Upper lobe of left lung (tissue), 6 donors: ENCODE measurements at regions not wholly inside any gene's neighbourhood (a gene's known extent, or its start where the extent isn't known, plus 50 kb on each side); places are given as distances from the start of the nearest gene placed in this dataset.

Experiments
- ATAC-seq, 2 donors: fragments of 200-7000 bp; cut with Tn5 transposase; one replicate each; pipeline ENCODE4 v1.9.1; 2022; ENCODE audit warnings: mild to moderate bottlenecking in 2 of 2, moderate library complexity in 2 of 2; ENCODE audit not compliant: low FRiP score in 2 of 2
- DNase-seq, 2 donors: peaks; one replicate each; pipeline ENCODE4 v3.0.0-alpha.2; 2019 to 2020
- H3K27ac ChIP-seq, 4 donors: fragments of 200-600 bp; sonication (generic); one replicate each; pipeline ENCODE4 v1.5.1; 2016 to 2019
- H3K27me3 ChIP-seq, 4 donors: fragments of 200-600 bp; sonication (generic); one replicate each; pipeline ENCODE4 v1.5.1; 2017 to 2019
- H3K36me3 ChIP-seq, 4 donors: fragments of 200-600 bp; sonication (generic); one replicate each; pipeline ENCODE4 v1.5.1; 2016 to 2019
- H3K4me1 ChIP-seq, 4 donors: fragments of 200-600 bp; sonication (generic); one replicate each; pipeline ENCODE4 v1.5.1; 2018 to 2019
- H3K4me3 ChIP-seq, 4 donors: fragments of 200-600 bp; sonication (generic); one replicate each; pipeline ENCODE4 v1.5.1; 2017 to 2019; ENCODE audit warnings: mild to moderate bottlenecking in 2 of 4, moderate library complexity in 1 of 4
- H3K9me3 ChIP-seq, 4 donors: fragments of 200-600 bp; sonication (generic); one replicate each; pipeline ENCODE4 v1.5.1; 2018 to 2019
- CTCF ChIP-seq, 6 experiments: fragments of 450-650 bp in 4 of 6; fragments of 200-600 bp in 2 of 6; sonication (generic) in 2 of 6; IDR thresholded peaks; one replicate each; pipeline ENCODE4 v1.5.1; 2016 to 2019; ENCODE audit warnings: antibody characterized with exemption in 6 of 6
- EP300 ChIP-seq, 4 donors: sonication (generic); formaldehyde crosslinking; IDR thresholded peaks; one replicate each; pipeline ENCODE4 v1.5.1; 2017; ENCODE audit warnings: antibody characterized with exemption in 4 of 4, control low read depth in 2 of 4
- POLR2A ChIP-seq, 4 donors: fragments of 450-650 bp; IDR thresholded peaks; one replicate each; pipeline ENCODE4 v1.5.1; 2016 to 2017; ENCODE audit warnings: antibody characterized with exemption in 4 of 4, mild to moderate bottlenecking in 2 of 4
- POLR2AphosphoS5 ChIP-seq, 2 donors: sonication (generic); formaldehyde crosslinking; IDR thresholded peaks; one replicate each; pipeline ENCODE4 v1.5.1; 2017; ENCODE audit warnings: antibody characterized with exemption in 2 of 2
- WGBS, 2 donors: methylation state at CpG; one replicate each; pipeline ENCODE4 v1.1.5; 2017 to 2018; 5-methylcytosine and 5-hydroxymethylcytosine counted together
- donor health status: DM: no; HTN: no; CAD: no; lungs with moderate emphysema.
- donor health status: DM: no; HTN: yes; CAD: no; lungs with severe emphysema.

GRCh38 chr2:14261771-14262170 is 370.7 kb upstream of the LRATD1 start:
- Histone ChIP-seq H3K27ac (no peak overlapping the region), H3K4me3 (no peak overlapping the region), H3K36me3 (no peaks in the 10 kb centered on the region), H3K9me3 (no peaks in the 10 kb centered on the region), H3K27me3 (no peaks in the 10 kb centered on the region), H3K4me1 (no peaks in the 10 kb centered on the region)
- TF ChIP-seq POLR2AphosphoS5 (IDR thresholded peaks at IDR 0.05) (no peak), POLR2A (IDR thresholded peaks at IDR 0.05) (no peak), EP300 (IDR thresholded peaks at IDR 0.05) (no peak), CTCF (IDR thresholded peaks at IDR 0.05) (no peak)
- ATAC-seq (no peak), DNase-seq (no peak)

- ATAC-seq (no peak), DNase-seq (no peak)
- no peak for TF ChIP-seq POLR2A (IDR thresholded peaks at IDR 0.05)
- TF ChIP-seq CTCF (IDR thresholded peaks at IDR 0.05), result no peak
- no peaks in the 10 kb centered on the region for H3K9me3 ChIP-seq
- H3K27me3 ChIP-seq, result no peaks in the 10 kb centered on the region
- no peak overlapping the region for H3K27ac ChIP-seq
- no peak overlapping the region for H3K4me3 ChIP-seq
- no peaks in the 10 kb centered on the region for H3K4me1 ChIP-seq
- H3K36me3 ChIP-seq, result no peaks in the 10 kb centered on the region
Observed at GRCh38 chr2:14263053-14263452, 369.5 kb upstream of the LRATD1 start.

- no peaks in the 10 kb centered on the region for H3K27me3 ChIP-seq
- H3K4me1 ChIP-seq, result no peaks in the 10 kb centered on the region
- H3K4me3 ChIP-seq, result no peak overlapping the region
- TF ChIP-seq POLR2AphosphoS5 (IDR thresholded peaks at IDR 0.05), result no peak
- no peak for TF ChIP-seq CTCF (IDR thresholded peaks at IDR 0.05)
- TF ChIP-seq POLR2A (IDR thresholded peaks at IDR 0.05), result no peak
- TF ChIP-seq EP300 (IDR thresholded peaks at IDR 0.05), result no peak
- H3K27ac ChIP-seq, result no peak overlapping the region
- 80 to 88% methylated on average over 5 of the region's 5 CpGs for WGBS, 2 donors
- no peaks in the 10 kb centered on the region for H3K36me3 ChIP-seq
- ATAC-seq, result no peak
- H3K9me3 ChIP-seq, result no peaks in the 10 kb centered on the region
- DNase-seq, result no peak
Observed at GRCh38 chr2:14270036-14270582, 362.4 kb upstream of the LRATD1 start.

- DNase-seq (no peak), ATAC-seq (no peak)
- Histone ChIP-seq H3K4me3 (no peak overlapping the region), H3K36me3 (no peaks in the 10 kb centered on the region), H3K9me3 (peaks cover 0 to 3% (median 0%) of the 10 kb centered on the region in 4 donors), H3K27me3 (no peaks in the 10 kb centered on the region), H3K27ac (no peak overlapping the region), H3K4me1 (no peaks in the 10 kb centered on the region)
- 66 to 70% methylated on average over 4 of the region's 4 CpGs for WGBS, 2 donors
- TF ChIP-seq POLR2AphosphoS5 (IDR thresholded peaks at IDR 0.05), result no peak
- no peak for TF ChIP-seq EP300 (IDR thresholded peaks at IDR 0.05)
- TF ChIP-seq CTCF (IDR thresholded peaks at IDR 0.05), result no peak
- TF ChIP-seq POLR2A (IDR thresholded peaks at IDR 0.05), result no peak
Observed at GRCh38 chr2:14272396-14273075, 360.0 kb upstream of the LRATD1 start.

GRCh38 chr2:14273650-14274049 is 358.9 kb upstream of the LRATD1 start:
- 77 to 80% methylated on average over 1 of the region's 1 CpG for WGBS, 2 donors

More at GRCh38 chr2:14273650-14274049, 358.9 kb upstream of the LRATD1 start:
- H3K4me1 ChIP-seq, result no peaks in the 10 kb centered on the region
- ATAC-seq (no peak), DNase-seq (no peak)
- H3K9me3 ChIP-seq, result peaks cover 0 to 7% (median 0%) of the 10 kb centered on the region in 4 donors
- TF ChIP-seq CTCF (IDR thresholded peaks at IDR 0.05) (no peak), POLR2A (IDR thresholded peaks at IDR 0.05) (no peak), EP300 (IDR thresholded peaks at IDR 0.05) (no peak), POLR2AphosphoS5 (IDR thresholded peaks at IDR 0.05) (no peak)
- H3K27ac ChIP-seq, result no peak overlapping the region
- no peaks in the 10 kb centered on the region for H3K27me3 ChIP-seq
- H3K4me3 ChIP-seq, result no peak overlapping the region
- no peaks in the 10 kb centered on the region for H3K36me3 ChIP-seq
